Hepatocyte (in vitro differentiated cells): ENCODE measurements at regions not wholly inside any gene's neighbourhood (a gene's known extent, or its start where the extent isn't known, plus 50 kb on each side); places are given as distances from the start of the nearest gene placed in this dataset.

Experiments
- EZH2phosphoT487 ChIP-seq: fragments of 200-600 bp; sonication (generic); IDR thresholded peaks from one replicate; pipeline ENCODE4 v1.6.1; 2018; ENCODE audit warnings: antibody characterized with exemption, mild to moderate bottlenecking, low read depth, moderate library complexity; ENCODE audit not compliant: unreplicated experiment, severe bottlenecking
- TF ChIP-seq, protein P1 (sequence below): fragments of 200-600 bp; sonication (generic); IDR thresholded peaks from 2 replicates; pipeline ENCODE4 v1.5.1; 2016; ENCODE audit warnings: antibody characterized with exemption, mild to moderate bottlenecking; ENCODE audit not compliant: poor library complexity

DNA sequence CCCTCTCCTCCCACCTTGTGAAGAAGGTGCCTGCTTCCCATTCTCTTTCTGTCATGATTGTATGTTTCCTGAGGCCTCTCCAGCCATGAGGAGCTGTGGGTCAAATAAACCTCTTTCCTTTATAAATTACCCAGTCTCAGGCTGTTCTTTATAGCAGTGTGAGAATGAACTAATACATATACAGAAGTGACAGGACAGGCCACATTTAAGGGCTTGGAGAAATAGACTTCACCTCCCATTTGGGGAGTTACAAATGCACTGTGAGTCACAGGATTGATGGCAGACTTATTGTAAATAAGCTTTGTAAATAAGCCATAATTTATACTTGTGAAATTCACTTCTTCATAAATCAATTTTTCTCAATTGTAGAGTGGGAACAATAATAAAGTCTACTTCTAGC, 543.3 kb downstream of the LRRIQ3 start:
- TF ChIP-seq, protein P1, sequence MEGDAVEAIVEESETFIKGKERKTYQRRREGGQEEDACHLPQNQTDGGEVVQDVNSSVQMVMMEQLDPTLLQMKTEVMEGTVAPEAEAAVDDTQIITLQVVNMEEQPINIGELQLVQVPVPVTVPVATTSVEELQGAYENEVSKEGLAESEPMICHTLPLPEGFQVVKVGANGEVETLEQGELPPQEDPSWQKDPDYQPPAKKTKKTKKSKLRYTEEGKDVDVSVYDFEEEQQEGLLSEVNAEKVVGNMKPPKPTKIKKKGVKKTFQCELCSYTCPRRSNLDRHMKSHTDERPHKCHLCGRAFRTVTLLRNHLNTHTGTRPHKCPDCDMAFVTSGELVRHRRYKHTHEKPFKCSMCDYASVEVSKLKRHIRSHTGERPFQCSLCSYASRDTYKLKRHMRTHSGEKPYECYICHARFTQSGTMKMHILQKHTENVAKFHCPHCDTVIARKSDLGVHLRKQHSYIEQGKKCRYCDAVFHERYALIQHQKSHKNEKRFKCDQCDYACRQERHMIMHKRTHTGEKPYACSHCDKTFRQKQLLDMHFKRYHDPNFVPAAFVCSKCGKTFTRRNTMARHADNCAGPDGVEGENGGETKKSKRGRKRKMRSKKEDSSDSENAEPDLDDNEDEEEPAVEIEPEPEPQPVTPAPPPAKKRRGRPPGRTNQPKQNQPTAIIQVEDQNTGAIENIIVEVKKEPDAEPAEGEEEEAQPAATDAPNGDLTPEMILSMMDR, result no peak
- no peak for TF ChIP-seq EZH2phosphoT487
